ENCODE measurements at regions not wholly inside any gene's neighbourhood (a gene's known extent, or its start where the extent isn't known, plus 50 kb on each side); places are given as distances from the start of the nearest gene placed in this dataset.

DNA sequence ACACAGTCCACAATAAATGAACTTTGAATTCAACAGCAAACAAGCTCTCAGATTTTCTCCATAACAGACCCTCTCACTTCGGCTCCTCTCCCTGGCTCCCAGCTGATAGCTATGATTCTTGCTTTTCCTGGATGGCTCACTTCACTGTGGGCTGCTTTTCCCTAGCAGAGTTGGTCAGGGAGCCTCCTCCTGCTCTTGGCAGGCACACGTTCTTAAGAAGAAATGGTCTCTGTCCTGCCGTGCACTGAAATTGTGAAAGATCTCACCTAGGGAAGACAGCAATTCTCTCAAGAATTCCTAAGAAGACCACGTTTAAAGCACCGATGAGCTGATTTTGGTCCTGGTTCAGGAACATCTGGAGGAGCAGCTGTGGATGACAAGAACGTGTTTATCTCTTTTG lies 148.5 kb upstream of the KCNK2 start:
- no peak for DNase-seq (ENCODE audit: low read depth, low spot score)
- ChIA-PET CTCF (interaction anchor here (2.7 kb wide), 1 partner anchor 11 kb away, joined by 11 read pairs; no protein-coding TSS in a partner anchor), POLR2A (no interaction called here)
- no peak overlapping the region for H3K4me3 ChIP-seq (ENCODE audit: low read depth, low read length)
- TF ChIP-seq, protein P1, sequence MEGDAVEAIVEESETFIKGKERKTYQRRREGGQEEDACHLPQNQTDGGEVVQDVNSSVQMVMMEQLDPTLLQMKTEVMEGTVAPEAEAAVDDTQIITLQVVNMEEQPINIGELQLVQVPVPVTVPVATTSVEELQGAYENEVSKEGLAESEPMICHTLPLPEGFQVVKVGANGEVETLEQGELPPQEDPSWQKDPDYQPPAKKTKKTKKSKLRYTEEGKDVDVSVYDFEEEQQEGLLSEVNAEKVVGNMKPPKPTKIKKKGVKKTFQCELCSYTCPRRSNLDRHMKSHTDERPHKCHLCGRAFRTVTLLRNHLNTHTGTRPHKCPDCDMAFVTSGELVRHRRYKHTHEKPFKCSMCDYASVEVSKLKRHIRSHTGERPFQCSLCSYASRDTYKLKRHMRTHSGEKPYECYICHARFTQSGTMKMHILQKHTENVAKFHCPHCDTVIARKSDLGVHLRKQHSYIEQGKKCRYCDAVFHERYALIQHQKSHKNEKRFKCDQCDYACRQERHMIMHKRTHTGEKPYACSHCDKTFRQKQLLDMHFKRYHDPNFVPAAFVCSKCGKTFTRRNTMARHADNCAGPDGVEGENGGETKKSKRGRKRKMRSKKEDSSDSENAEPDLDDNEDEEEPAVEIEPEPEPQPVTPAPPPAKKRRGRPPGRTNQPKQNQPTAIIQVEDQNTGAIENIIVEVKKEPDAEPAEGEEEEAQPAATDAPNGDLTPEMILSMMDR (IDR thresholded peaks at IDR 0.05; ENCODE audit: insufficient read depth, low read length, missing control alignments) = no peak

DNA sequence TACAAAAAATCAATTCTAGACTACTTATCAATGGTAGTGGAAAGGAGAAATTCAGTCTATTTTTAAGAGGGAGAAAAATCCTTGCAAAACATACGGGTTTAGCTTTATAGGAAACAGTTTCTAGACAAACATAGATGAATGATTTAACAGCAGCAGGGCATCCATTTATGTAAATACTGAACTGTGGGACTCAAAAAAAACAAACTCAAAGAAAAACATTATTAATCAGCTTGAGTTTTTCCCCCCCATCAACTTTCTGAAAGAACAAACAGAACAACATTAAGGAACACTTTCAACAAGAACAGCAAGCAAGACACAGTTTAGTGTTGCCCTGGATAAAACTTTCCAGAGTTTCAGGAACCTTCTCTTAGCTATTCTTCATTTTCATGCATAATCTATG lies 147.3 kb upstream of the KCNK2 start:
- DNase-seq (ENCODE audit: low read depth, low spot score) = no peak
- POLR2A ChIA-PET = no interaction called here
- CTCF ChIA-PET = interaction anchor here (2.7 kb wide), 1 partner anchor 12 kb away, joined by 11 read pairs; no protein-coding TSS in a partner anchor
- TF ChIP-seq, protein P1 (IDR thresholded peaks at IDR 0.05; ENCODE audit: insufficient read depth, low read length, missing control alignments) = no peak
- no peak overlapping the region for H3K4me3 ChIP-seq (ENCODE audit: low read depth, low read length)

DNA sequence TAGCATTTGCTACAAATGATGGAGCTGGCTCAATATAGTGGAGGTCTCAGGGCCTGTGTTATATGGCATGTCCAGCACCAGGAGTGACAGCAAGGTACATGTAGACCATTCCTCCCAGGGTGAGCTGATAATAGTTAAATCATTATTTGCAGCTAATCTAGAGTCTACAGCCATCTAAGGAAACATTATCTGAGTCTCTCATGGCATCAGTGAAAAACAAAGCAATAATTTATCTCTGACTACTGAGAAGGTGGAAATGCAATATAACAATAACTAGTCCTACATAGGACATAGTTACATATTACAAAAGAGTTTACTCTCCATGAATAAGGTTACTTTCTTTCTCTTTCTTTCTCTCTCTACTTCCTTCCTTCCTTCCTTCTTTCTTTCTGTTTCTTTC lies 143.4 kb upstream of the KCNK2 start:
- H3K4me3 ChIP-seq (ENCODE audit: low read depth, low read length) = no peak overlapping the region
- POLR2A ChIA-PET = no interaction called here
- CTCF ChIA-PET = no interaction called here
- TF ChIP-seq, protein P1 (IDR thresholded peaks at IDR 0.05; ENCODE audit: insufficient read depth, low read length, missing control alignments) = no peak
- DNase-seq (ENCODE audit: low read depth, low spot score) = no peak

DNA sequence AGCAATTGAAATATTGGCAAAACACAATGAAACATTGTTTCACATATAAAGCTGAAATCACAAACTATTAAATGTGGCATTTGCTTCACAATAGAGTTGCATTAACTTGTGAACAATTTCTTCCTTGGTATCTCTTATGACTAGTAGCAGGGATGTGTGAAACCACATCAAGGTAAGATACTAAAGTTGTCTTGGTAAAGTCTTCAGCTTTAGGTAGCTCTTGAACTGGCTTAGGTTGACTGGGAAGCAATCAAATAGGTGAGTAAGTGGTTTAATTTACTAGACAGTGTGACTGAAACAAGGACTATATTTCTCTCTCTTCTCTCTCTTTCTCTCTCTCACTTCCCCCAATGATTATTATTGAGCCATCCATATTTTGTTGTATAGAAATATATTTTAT lies 141.5 kb upstream of the KCNK2 start:
- POLR2A ChIA-PET = no interaction called here
- CTCF ChIA-PET = interaction anchor here (1.0 kb wide), 1 partner anchor 14 kb away, joined by 3 read pairs; no protein-coding TSS in a partner anchor
- TF ChIP-seq, protein P1 (IDR thresholded peaks at IDR 0.05; ENCODE audit: insufficient read depth, low read length, missing control alignments) = no peak
- no peak for DNase-seq (ENCODE audit: low read depth, low spot score)
- no peak overlapping the region for H3K4me3 ChIP-seq (ENCODE audit: low read depth, low read length)

DNA sequence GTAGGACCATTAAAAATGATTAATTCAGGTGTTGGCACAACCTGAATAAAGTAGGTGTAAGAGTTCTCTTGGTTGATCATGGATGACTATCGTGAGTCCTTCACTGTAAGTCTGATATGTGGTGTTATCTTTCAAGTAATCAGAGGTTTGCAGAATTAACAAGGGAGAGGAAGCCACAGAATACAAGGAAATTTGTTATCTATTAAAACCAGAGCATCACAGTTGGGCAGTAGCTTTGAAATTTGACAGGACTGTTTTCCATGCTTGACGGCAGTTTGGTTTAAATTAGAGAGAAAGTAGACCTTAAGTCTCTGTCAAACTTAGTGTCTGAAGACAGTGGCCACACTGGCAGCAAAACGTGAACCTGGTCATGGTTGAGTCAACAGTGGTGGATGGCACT lies 139.5 kb upstream of the KCNK2 start:
- POLR2A ChIA-PET = no interaction called here
- H3K4me3 ChIP-seq (ENCODE audit: low read depth, low read length) = no peak overlapping the region
- CTCF ChIA-PET = no interaction called here
- TF ChIP-seq, protein P1 (IDR thresholded peaks at IDR 0.05; ENCODE audit: insufficient read depth, low read length, missing control alignments) = no peak
- DNase-seq (ENCODE audit: low read depth, low spot score) = no peak

DNA sequence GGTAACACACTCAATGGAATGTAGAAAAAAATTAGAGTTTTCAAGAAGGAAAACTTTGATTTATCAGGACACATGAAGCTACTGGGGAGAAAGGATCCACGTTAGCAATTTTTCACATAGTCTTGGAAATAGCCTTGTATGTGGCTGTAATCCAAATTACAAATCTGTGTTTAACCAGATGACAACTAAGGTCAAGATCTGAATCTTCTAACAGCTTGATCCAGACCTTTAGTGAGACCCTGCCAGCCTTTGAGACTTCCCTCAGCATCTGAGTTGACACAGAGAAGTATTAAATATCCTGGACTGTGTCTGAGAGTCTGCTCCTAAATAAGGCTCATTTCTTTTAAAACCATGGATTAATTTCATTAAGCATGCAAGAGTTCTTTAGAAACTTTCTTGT lies 135.9 kb upstream of the KCNK2 start:
- no peak for DNase-seq (ENCODE audit: low read depth, low spot score)
- TF ChIP-seq, protein P1 (IDR thresholded peaks at IDR 0.05; ENCODE audit: insufficient read depth, low read length, missing control alignments) = no peak
- CTCF ChIA-PET = interaction anchor here (0.9 to 1.4 kb wide), 2 partner anchors 24 to 49 kb away, joined by 3 read pairs; no protein-coding TSS in a partner anchor
- no peak overlapping the region for H3K4me3 ChIP-seq (ENCODE audit: low read depth, low read length)
- POLR2A ChIA-PET = no interaction called here

All from AG04449 (cell line).